GM12873 (cell line): ENCODE measurements at regions not wholly inside any gene's neighbourhood (a gene's known extent, or its start where the extent isn't known, plus 50 kb on each side); places are given as distances from the start of the nearest gene placed in this dataset.

Source experiments
- CTCF ChIP-seq: IDR thresholded peaks from 2 replicates; pipeline ENCODE4 v1.5.1; 2012; ENCODE audit warnings: low read depth, mild to moderate bottlenecking, moderate library complexity, low read length, control low read depth; ENCODE audit not compliant: insufficient read depth; ENCODE audit errors: missing control alignments

GRCh38 chr7:32809871-32810270, 81.7 kb downstream of the KBTBD2 start:
- no peak for TF ChIP-seq CTCF

GRCh38 chr7:32809347-32809746, 82.2 kb downstream of the KBTBD2 start:
- TF ChIP-seq CTCF: no peak

GRCh38 chr7:32803406-32804141, 88.0 kb downstream of the KBTBD2 start:
- no peak for TF ChIP-seq CTCF

GRCh38 chr7:32802305-32802910, 89.2 kb downstream of the KBTBD2 start:
- TF ChIP-seq CTCF: no peak

GRCh38 chr7:32779167-32779566, 112.4 kb downstream of the KBTBD2 start:
- TF ChIP-seq CTCF: no peak

GRCh38 chr7:32774541-32774951, 117.0 kb downstream of the KBTBD2 start:
- TF ChIP-seq CTCF: no peak

GRCh38 chr7:32765185-32765584, 126.4 kb downstream of the KBTBD2 start:
- no peak for TF ChIP-seq CTCF
